ENCODE measurements at regions not wholly inside any gene's neighbourhood (a gene's known extent, or its start where the extent isn't known, plus 50 kb on each side); places are given as distances from the start of the nearest gene placed in this dataset.

DNA sequence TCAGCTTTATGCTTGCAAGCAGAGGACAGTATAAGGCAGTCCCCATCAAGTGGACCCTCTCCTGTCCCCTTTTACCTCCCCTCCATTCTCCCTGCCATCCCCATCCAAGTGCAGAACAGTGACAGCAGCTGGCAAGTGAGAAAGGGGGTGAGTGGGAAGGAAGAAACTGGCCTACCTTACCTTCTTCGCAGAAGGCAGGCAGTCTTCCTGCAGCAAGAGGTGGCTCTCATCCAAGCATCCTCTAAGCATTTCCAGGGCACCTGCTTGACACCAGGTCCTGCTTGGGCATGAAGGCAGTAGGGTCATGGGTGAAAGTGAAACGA, 77.3 kb upstream of the SH3PXD2B start:
- Histone ChIP-seq H3K9me3 (replicated peaks; ENCODE audit: control insufficient read depth, insufficient read depth, low read depth, low read length) (no peaks in the 10 kb centered on the region), H3K4me1 (replicated peaks in 1 of 2; ENCODE audit: control insufficient read depth in 2 of 2, insufficient read depth in 2 of 2, low read length in 2 of 2) (no peaks in the 10 kb centered on the region; a peak in 1 of 5 replicates), H3K36me3 (ENCODE audit: control insufficient read depth, insufficient read depth, low read length) (no peaks in the 10 kb centered on the region), H3K27ac (ENCODE audit: extremely low read depth, low read depth, low read length) (no peak overlapping the region), H3K27me3 (ENCODE audit: control insufficient read depth in 2 of 2, insufficient read depth in 2 of 2, low read length in 2 of 2) (peaks cover 0 to 25% of the 10 kb centered on the region in 2 experiments; a peak in 2 of 5 replicates), H3K4me3 (no peak overlapping the region), H3K4me2 (ENCODE audit: insufficient read depth, low read length) (no peak overlapping the region), H4K20me1 (replicated peaks; ENCODE audit: control insufficient read depth, insufficient read depth, low read length) (no peaks in the 10 kb centered on the region), H3K9me1 (ENCODE audit: control insufficient read depth, insufficient read depth, low read length) (no peaks in the 10 kb centered on the region), H3K9ac (ENCODE audit: insufficient read depth in 1 of 2, low read depth in 2 of 2, low read length in 2 of 2) (no peak overlapping the region), H3K79me2 (ENCODE audit: control insufficient read depth, insufficient read depth, low read length) (no peaks in the 10 kb centered on the region), H2AFZ (ENCODE audit: low read depth, low read length) (no peak overlapping the region)
- ATAC-seq, result no peak
- BruUV-seq (replicated peaks), result no TSS peak
- POLR2A ChIA-PET, result interaction anchor here (0.6 to 1.1 kb wide), 2 partner anchors 12 to 135 kb away, joined by 4 read pairs; no protein-coding TSS in a partner anchor
- intact Hi-C loops (cut with micrococcal nuclease) (no loop called here), in situ Hi-C loops (cut with MboI) (no loop called here)
- TF ChIP-seq HNRNPLL (IDR thresholded peaks at IDR 0.05; ENCODE audit: low read depth, low read length, poor library complexity, severe bottlenecking), result no peak
- TF ChIP-seq HCFC1 (IDR thresholded peaks at IDR 0.05; ENCODE audit: low read depth, low read length), result no peak
- TF ChIP-seq ZNF668 (CRISPR knock-in tag; IDR thresholded peaks at IDR 0.05), result no peak
- no peak for TF ChIP-seq NR1H2 (CRISPR knock-in tag; IDR thresholded peaks at IDR 0.05)
- no peak for TF ChIP-seq EWSR1 (IDR thresholded peaks at IDR 0.05; ENCODE audit: borderline replicate concordance, low read depth, partially characterized antibody)
- no peak for TF ChIP-seq PURB (CRISPR knock-in tag; IDR thresholded peaks at IDR 0.05; ENCODE audit: low read depth)
- no peak for TF ChIP-seq ZBTB7A (IDR thresholded peaks at IDR 0.05; ENCODE audit: borderline replicate concordance, control insufficient read depth, low read depth, low read length)
- no peak for TF ChIP-seq SAFB (IDR thresholded peaks at IDR 0.05; ENCODE audit: borderline replicate concordance, low read depth, low read length)
- no peak for TF ChIP-seq MCM3 (IDR thresholded peaks at IDR 0.05)
- no peak for TF ChIP-seq BRCA1 (IDR thresholded peaks at IDR 0.05)
- no peak for TF ChIP-seq BRCA1 (CRISPR knock-in tag; IDR thresholded peaks at IDR 0.05)
- TF ChIP-seq, protein P1, sequence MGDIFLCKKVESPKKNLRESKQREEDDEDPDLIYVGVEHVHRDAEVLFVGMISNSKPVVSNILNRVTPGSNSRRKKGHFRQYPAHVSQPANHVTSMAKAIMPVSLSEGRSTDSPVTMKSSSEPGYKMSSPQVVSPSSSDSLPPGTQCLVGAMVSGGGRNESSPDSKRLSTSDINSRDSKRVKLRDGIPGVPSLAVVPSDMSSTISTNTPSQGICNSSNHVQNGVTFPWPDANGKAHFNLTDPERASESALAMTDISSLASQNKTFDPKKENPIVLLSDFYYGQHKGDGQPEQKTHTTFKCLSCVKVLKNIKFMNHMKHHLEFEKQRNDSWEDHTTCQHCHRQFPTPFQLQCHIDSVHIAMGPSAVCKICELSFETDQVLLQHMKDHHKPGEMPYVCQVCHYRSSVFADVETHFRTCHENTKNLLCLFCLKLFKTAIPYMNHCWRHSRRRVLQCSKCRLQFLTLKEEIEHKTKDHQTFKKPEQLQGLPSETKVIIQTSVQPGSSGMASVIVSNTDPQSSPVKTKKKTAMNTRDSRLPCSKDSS (IDR thresholded peaks at IDR 0.05; ENCODE audit: low read depth, partially characterized antibody), result no peak
- TF ChIP-seq, protein P2, sequence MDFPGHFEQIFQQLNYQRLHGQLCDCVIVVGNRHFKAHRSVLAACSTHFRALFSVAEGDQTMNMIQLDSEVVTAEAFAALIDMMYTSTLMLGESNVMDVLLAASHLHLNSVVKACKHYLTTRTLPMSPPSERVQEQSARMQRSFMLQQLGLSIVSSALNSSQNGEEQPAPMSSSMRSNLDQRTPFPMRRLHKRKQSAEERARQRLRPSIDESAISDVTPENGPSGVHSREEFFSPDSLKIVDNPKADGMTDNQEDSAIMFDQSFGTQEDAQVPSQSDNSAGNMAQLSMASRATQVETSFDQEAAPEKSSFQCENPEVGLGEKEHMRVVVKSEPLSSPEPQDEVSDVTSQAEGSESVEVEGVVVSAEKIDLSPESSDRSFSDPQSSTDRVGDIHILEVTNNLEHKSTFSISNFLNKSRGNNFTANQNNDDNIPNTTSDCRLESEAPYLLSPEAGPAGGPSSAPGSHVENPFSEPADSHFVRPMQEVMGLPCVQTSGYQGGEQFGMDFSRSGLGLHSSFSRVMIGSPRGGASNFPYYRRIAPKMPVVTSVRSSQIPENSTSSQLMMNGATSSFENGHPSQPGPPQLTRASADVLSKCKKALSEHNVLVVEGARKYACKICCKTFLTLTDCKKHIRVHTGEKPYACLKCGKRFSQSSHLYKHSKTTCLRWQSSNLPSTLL (IDR thresholded peaks at IDR 0.05), result no peak
- TF ChIP-seq KLF10 (CRISPR knock-in tag; IDR thresholded peaks at IDR 0.05), result no peak
- 0% methylated on average over 2 of the region's 2 CpGs for WGBS (ENCODE audit: insufficient coverage, low coverage, missing lambda C conversion rate)
- DNase-seq (ENCODE audit: extremely low read depth in 1 of 4, low spot score in 3 of 4), result no peak
- FAIRE-seq, result no peak
- CTCF ChIA-PET (ENCODE audit: low intra/inter-chr PET ratio), result no interaction called here
